NCI-H526 (cell line): ENCODE measurements at regions not wholly inside any gene's neighbourhood (a gene's known extent, or its start where the extent isn't known, plus 50 kb on each side); places are given as distances from the start of the nearest gene placed in this dataset.
"Not testable (repeated sequence)": the region's sequence is repeated elsewhere in the genome, so short reads cannot be mapped to it uniquely, and the experiment has no call there.

Experiments
- DNase-seq, 2 experiments: peaks; one replicate each; lab custom pipeline; 2025; lab: John Stamatoyannopoulos, UW

DNA sequence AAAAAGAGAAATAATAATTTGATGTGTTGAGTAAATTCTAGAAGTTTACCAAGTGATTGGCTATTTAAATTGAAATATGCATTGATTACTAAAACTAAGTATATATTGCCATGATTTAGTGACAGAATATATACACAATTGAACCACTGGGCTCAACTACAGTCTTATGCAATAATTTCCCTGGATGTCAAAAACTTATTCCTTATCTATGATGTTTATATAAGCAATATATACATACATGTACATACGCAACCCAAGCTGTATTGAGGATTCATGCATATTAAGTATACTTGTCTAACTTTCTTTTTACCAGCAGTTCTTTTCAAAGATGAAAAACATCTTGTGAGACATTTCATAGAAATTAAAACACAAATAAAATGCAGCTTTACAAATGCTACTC lies 165.8 kb downstream of the ZIC4 start:
- DNase-seq = no peak

DNA sequence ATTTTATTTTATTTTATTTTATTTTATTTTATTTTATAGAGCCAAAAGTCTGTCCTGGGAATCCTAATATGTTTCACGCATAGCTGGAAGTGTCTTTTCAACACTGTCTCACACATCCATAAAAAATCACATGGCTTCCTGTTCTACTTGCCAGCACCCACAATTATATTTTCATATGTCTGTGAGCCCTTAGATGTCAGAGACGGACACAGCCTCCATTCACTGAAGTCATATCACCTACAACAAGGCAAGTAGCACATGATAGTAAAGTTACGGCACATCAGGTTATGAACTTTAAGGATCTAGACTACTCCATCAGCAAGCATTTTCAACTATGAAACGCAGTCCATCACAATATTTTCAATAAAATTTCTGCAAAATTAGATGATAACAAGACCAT lies 168.4 kb downstream of the ZIC4 start:
- DNase-seq = no peak

DNA sequence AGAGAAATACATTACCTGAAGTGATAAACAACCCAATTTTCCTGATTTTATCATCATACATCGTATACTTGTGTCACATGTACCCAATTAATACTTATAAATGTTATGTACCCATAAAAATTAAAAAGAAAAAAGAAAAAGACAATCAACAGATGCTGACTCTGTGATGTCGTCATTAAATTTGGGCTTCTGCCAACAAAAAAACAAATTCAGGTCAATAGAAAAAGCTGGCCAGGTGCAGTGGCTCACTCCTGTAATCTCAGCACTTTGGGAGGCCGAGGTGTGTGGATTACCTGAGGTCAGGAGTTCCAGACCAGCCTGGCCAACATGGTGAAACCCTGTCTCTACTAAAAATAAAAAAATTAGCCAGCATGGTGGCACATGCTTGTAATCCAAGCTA lies 174.4 kb downstream of the ZIC4 start:
- not testable (repeated sequence) for DNase-seq

DNA sequence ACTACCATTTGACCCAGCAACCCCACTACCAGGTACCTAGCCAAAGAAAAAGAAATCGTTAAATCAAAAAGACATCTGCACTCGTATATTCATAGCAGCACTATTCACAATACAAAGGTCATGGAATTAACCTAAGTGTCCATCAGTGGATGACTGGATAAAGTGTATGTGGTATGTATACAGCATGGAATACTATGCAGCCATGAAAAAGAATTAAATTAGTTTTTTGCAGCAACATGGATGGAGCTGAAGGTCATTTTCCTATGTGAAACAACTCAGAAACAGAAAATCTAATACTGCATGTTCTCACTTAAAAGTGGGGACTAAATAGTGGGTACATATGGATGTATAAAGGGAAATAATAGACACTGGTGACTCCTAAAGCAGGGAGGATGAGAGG lies 175.2 kb downstream of the ZIC4 start:
- no peak for DNase-seq

DNA sequence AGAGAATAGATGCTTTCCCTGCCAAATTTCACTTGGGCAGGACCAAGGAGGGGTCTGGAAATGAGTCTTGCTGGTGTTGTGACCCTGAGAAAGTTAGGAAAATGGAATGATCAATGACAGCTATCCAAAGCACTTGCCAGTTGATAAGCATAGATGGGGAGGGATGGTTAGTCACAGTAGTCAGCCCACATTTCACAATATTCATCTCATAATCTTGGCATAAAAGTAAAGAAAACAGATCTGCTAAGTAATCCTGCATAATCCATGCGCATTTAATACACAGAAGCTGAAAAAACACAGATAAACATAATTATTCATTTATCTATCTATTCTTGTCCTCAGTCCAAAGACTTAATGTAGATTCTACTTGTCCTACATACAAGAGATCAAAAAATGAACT lies 184.1 kb downstream of the ZIC4 start:
- DNase-seq = no peak

DNA sequence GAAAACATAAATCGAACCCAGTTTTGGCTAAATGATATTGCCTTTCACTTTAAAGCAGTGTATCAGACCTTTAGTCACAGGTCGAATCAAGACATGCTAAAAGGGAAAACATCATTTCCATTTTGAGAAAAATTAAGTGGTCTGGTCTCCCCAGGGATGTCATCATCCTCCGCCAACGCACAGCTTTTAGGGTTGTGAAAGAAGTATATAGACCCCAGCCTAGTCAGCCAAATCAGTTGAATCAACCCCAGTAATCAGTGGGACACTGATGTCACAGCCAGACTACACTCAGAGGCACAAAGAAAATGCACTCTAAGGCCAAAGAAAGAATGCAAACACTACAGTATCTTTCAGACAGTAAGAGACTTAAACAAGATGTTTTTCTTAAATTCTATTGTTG lies 187.4 kb downstream of the ZIC4 start:
- no peak for DNase-seq

DNA sequence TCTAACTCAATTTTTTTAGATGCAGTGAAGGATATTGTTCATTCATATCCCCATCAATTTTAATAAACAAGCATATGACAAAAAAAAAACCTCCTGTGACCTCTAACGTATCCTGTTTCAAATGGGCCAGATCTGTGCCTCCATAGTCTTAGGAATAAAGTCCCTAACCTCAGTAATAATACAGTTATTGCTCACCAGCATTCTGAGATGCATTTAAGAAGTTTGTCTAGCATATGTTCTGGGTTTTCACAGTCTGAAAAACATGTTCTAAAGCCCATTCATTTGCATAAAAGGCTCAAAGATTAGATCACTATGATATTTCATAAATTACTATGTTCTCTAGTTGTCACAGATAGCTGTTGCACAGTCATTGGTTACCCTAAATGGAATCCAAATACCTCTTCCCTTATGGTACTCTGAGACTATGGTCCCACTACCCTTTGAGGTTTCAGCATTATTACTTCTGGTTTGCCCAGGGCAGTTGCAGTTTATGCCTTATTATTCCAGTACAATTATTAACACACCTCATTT lies 190.1 kb downstream of the ZIC4 start:
- DNase-seq = no peak

DNA sequence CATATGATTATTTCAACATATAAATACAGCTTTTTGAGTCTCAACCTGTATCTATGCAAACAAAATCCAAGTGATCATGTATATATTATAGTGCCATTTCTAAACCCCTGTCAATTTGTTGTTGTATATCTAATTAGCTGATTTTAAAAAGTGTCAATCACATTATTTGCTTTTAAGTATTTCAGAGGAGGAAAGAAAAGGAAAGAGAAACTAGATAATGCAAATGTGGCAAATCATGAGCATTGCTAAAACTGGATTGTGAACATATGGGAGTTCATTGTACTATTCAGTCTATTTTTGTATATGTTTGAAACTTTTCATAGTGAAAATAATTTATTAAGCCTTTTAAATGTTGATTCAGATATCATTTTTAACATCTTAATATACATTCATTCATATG lies 190.7 kb downstream of the ZIC4 start:
- DNase-seq = no peak

DNA sequence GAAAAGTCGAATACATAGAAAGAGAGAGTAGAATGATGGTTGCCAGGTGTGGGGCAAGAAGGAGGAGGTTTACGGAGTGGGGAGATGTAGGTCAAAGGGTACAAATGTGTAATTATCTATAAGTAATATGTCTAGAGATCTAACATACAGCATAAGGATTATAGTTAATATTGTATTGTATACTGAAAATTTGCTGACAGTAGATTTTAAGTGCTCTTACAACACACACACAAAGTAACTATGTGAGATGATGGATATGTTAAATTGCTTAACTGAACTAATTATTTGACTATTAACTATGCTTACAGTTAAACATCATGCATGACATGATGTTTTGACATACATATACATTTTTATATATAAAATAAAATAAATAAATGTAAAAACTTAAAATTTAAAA lies 192.7 kb downstream of the ZIC4 start:
- DNase-seq = no peak

DNA sequence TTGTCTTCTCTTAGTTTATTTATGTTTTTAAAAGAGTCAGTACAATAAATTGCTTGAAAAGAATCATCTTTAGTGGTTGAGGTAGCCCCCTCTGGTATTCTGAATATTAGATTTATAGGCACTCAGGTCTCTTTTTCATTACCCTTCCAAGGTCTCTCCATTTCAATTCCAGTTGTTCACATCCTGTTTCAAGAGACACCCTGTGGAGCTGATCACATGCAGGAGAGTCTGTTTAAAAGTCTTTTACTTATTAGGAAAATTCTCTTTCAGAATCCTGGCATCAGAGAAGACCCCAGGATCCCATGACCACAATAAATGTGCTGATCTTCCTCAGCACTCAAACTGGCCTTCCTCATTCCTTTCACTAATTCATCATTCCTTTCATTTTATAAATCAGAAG lies 195.7 kb downstream of the ZIC4 start:
- no peak for DNase-seq

DNA sequence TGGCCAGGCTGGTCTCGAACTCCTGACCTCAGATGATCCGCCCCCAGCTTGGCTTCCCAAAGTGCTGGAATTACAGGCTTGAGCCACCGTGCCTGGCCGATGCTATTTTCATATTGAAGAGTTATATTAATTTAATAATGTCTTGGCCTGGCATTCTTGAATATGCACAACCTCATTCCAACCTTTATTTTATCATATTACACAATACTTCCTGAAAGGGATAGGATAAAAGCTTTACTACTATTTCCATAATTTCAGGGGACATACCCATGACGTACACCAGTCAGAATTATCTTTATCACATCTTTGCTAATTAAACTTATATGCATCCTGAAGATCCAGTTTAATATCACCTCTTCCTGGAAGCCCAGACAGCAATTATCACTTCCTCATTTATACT lies 205.3 kb downstream of the ZIC4 start:
- DNase-seq = no peak

DNA sequence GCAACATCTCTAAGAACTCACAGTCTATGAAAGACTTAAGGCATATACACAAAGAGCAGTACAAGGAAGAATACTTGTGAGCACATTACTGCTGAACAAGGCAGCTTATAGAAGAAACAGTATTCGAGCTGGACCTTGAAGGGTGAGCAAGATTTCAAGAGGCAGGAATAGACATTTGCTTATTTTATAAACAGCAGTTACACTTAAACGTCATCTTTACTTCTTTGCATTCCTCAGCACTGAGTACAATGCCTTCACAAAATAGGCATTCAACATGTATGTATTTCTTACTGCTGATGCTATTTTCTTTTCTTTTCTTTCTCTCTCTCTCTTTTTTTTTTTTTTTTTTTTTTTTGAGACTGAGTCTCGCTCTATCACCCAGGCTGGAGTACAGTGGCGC lies 205.8 kb downstream of the ZIC4 start:
- no peak for DNase-seq

DNA sequence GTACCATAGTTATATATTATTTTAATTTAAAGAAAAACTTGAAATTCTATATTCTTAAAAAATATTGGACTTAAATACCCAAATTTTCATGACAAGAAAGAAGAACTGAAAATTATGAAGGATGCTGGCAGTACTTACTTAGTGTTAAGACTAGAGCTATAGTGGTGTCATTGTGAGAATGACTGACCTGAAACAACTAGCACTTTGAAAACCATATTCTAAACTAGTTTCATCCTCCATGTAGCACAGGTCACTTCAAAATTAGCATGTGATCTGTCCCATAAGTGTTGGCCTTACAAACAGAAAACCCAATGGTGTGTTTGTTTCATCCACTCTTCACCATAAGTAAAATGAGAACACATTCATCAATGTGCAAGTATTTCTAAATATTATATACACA lies 208.6 kb downstream of the ZIC4 start:
- no peak for DNase-seq

DNA sequence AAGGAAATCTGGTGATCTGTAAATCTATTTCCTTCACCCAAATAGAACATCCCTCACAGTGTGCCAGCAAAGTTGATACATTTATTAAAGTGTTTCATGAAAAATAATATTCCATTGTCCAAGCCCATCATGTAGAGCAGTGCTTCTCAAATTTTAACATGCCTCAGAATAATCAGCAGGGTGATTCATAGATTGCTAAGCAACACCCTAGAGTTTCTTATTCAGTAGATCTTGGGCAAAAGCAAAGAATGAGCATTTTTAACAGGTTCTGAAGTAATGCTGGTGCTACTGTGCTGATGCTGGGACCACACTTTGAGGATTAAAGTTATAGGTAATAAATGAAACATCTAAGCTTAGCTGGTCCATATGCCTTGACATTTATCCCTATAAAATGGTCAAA lies 210.5 kb downstream of the ZIC4 start:
- no peak for DNase-seq

DNA sequence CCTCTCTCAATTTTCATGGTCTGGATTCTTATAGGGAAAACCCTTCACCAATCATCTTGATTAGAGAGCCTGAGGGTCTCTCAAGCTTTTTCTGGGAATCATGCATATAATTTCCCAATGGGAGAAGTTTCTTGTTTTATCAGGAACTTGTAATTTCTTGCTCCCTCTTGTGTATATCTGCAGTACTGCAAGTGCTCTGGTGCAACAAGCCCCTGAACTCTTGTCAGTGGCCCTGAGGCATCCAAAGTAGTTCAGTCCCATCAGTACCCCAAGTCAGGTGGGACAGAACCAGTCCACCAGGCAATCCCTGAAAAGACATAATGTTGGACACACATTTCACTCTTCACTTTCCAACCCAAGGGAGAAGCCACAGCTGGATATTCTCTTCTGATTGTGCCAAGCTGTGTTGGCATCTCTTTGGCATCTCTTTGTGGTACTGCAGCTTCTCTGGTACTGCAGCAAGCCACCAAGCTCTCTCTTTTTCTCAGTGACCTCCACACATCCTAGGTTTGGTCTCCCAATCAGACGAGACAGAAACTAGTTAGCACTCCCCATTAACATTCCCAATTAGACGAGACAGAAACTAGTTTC lies 214.5 kb downstream of the ZIC4 start:
- DNase-seq = peak; percentile 49 to 83

DNA sequence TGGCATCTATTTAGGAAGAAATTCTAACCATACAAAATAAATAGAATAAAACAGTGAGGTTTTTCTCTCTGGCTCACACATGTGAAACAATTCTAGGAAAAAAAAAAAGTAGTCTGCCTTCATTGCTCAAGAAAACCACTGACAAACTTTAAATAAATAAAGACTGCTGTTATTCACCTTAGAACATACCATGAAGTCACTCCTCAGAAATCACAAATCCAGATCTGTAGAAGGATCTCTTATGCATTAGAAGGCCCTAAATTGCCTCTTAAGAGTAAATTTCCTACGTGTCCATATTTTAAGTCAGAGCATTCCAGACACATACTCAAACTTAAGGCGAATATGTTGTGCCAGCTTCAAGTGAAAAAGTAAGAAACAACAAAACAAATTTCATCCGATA lies 217.3 kb downstream of the ZIC4 start:
- no peak for DNase-seq

DNA sequence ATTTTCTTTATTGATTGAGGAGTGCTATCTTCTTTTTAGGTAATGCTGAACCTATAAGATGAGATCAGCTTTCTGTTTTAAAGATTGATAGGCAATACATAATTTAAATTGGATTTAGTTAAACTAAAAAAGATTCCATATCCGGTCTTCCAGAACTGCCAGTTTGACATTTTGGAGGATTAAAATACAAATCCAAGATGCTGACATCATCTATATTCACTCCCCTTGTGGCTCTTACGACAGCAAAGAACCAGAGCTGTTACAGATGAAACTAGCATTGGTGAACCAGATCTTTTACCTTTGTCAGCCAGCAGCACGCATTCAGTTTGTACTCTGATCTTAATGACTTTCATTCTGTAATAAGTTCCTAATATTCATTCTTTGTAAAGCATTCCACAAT lies 218.7 kb downstream of the ZIC4 start:
- no peak for DNase-seq

DNA sequence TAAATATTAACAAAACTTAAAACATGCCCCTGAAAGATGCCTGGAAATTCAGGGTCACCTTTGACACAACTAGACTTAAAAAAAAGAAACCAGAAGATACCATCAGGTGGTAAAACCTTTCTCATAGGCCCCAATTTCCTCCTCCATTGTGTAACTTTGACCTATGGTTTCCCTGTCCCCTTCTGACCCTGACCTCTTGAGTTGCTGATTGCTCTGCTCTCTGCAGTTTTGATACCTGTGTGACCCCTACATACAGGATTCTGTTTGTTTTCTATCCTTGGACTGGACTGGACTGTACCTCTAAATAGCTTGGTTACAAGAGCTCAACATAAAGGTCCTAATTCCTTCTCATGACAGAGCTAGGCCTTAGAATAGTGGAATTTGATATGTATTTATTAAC lies 220.6 kb downstream of the ZIC4 start:
- no peak for DNase-seq

DNA sequence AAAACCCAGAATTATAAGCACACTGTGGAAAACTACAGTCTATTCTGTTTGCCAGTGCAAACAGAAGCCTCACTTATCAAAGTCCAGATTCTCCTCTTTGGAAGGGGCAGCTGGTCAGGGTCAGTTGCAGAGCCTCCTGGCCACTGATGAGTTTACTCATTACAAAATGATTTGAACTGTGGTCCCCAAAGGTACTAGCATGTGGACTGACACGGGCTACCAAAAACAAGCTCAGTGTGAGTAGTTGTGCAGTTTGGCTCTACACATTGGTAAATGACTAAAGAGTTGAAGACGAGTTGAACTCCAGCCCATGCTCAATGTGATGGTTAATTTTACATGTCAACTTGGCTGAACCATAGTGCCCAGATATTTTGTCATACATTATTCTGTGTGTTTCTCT lies 221.5 kb downstream of the ZIC4 start:
- DNase-seq = no peak

DNA sequence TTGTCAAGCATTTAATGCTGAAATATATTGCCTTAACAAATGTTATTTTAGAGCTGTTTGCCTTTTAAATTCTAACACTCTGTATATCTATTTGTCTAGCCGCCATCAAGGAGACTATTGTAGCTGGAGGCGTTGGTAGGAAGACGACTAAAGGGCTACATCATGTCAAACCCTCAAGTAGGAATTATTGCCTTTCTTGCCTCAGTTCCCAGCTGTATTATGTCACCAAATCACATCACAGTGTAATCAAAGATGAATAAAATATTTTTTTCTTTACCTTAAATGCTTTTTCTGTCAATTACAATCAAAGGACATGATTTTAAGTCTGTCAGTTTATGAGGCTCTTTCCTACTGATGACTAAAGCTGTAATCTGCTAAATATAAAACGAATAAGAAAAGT lies 233.1 kb downstream of the ZIC4 start:
- no peak for DNase-seq

DNA sequence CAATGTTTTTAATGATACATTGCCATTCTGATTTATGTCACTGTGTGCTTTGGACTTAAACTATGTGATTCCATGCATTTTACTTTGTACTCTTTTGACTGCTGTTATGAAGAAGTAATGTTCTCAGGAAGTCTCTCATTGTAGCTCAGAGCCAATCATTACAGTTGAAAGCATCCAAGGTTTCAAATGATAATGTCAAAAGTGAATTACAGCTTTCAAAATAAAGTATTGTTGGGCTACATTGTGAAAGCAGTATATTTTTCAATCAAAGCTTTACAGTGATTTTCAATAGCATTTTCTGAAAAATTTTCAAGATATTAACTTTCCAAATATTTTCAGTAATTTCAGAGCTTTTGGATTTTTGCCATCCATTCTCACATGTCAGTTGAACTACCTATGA lies 243.6 kb downstream of the ZIC4 start:
- no peak for DNase-seq

DNA sequence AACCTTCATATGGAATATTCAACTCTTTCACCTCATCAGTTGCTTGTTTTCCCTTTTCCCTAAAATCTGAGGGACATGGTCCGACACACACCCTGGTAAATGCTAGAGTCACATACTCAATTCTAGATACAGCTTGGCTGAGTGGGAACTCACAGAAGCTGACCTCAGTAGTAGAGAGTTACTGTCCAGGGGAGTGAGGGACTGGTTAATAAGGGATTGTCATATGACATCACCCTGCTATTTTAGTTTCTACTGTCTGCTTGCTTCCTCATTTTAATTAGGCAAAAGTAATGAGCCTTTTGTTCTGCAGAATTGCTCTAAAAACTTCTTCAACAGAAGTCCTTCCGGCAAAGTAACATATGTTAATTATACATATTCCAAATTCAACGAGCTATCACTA lies 244.5 kb downstream of the ZIC4 start:
- DNase-seq = no peak

DNA sequence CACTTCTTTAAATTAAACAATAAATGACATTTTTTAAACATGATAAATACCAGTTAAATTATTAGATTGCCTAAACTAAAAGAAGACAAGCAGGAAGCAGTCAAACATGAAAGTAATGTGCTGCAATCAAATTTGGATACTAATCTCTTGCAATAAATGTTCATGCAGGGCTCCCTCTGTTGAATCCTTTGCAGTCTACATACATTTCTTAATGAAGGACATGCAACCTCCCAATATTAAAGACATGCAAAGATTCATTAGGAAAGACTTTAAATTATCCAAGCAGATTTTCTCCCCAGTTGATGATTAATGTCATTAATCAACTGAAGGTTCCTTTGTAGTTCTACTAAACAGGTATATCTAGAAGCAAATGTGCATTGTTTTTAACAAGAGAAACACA lies 245.4 kb downstream of the ZIC4 start:
- no peak for DNase-seq

DNA sequence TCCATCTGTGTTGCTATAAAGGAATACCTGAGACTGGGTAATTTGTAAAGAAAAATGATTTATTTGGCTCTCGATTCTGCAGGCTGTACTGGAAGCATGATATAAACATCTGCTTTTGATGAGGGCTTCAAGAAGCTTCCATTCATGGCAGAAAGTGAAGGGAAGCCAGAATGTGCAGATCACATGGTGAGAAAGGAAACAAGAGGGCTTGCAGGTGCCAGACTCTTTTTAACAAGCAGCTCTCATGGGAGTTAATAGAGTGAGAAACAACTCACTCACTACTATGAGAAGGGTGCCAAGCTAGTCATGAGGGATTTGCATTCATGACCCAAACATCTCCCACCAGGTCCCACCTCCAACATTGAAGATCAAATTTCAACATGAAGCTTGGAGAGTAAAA lies 247.2 kb downstream of the ZIC4 start:
- no peak for DNase-seq

DNA sequence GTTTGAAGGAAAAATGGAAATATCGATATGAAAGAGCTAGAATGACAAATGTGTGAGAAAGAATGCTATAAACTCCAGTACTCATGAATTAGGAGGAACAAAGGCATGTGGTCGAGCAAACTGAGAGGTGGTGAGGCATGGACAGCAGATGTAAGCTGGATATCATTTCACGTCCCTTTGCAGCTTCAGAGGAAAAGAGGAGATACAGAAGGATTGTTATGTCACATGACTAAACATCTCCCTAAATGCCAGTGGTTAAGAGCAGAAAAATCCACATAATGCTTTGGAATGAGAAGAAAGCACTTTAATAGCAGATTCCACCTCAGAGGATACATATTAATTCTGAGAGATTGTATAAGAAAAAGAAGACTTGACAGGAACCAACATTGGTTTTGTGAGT lies 248.7 kb downstream of the ZIC4 start:
- DNase-seq = no peak
